ENCODE measurements at regions not wholly inside any gene's neighbourhood (a gene's known extent, or its start where the extent isn't known, plus 50 kb on each side); places are given as distances from the start of the nearest gene placed in this dataset.

DNA sequence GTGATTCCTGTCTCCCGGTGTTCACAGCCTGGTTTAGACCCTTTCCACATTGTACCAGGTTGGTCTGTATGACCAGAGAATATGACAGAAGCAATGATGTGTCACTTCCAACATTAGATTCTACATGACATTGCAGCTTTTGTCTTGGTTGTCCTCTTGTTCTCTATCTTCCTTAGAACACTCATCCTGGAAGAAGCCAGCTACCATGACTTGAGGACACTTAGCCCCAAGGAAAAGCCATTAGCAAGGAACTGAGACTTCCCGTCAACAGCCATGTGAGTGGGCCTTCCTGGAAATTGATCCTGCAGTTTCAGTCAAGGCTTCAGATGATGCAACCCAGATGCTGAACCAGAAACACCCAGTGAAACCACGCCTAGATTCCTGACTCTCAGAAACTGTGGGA lies 143.3 kb downstream of the MREG start:
- Histone ChIP-seq H3K4me3 (no peak overlapping the region), H3K27ac (ENCODE audit: extremely low read depth, low read depth, low read length) (peak overlapping the region; percentile 66; the same call in 2 of the 3 replicates), H3K4me1 (replicated peaks in 1 of 2; ENCODE audit: control insufficient read depth in 2 of 2, insufficient read depth in 2 of 2, low read length in 2 of 2) (peaks cover 0 to 12% of the 10 kb centered on the region in 2 experiments; a peak in 2 of 5 replicates), H3K9ac (ENCODE audit: insufficient read depth in 1 of 2, low read depth in 2 of 2, low read length in 2 of 2) (peak overlapping the region in 1 of 2 experiments; percentile 31; a peak in 1 of 4 replicates), H3K79me2 (ENCODE audit: control insufficient read depth, insufficient read depth, low read length) (no peaks in the 10 kb centered on the region), H3K36me3 (ENCODE audit: control insufficient read depth, insufficient read depth, low read length) (no peaks in the 10 kb centered on the region), H3K9me1 (ENCODE audit: control insufficient read depth, insufficient read depth, low read length) (no peaks in the 10 kb centered on the region), H4K20me1 (replicated peaks; ENCODE audit: control insufficient read depth, insufficient read depth, low read length) (no peaks in the 10 kb centered on the region), H2AFZ (ENCODE audit: low read depth, low read length) (peak overlapping the region; percentile 64), H3K9me3 (replicated peaks; ENCODE audit: control insufficient read depth, insufficient read depth, low read depth, low read length) (no peaks in the 10 kb centered on the region), H3K27me3 (ENCODE audit: control insufficient read depth in 2 of 2, insufficient read depth in 2 of 2, low read length in 2 of 2) (no peaks in the 10 kb centered on the region), H3K4me2 (ENCODE audit: insufficient read depth, low read length) (no peak overlapping the region)
- in situ Hi-C loops (cut with MboI) = no loop called here
- ATAC-seq (peak; percentile 88), FAIRE-seq (peak; percentile 19), DNase-seq (ENCODE audit: extremely low read depth in 1 of 4, low spot score in 3 of 4) (peak in 1 of 4 experiments; percentile 39)
- ChIA-PET POLR2A (interaction anchor here (0.6 kb wide), 1 partner anchor 296 kb away, joined by 3 read pairs; no protein-coding TSS in a partner anchor), CTCF (ENCODE audit: low intra/inter-chr PET ratio) (no interaction called here)
- intact Hi-C loops (cut with micrococcal nuclease) = loop anchor here (2.0 kb wide), 1 partner anchor 77 kb away; no protein-coding TSS in a partner anchor
- no TSS peak for BruUV-seq (replicated peaks)
- WGBS (ENCODE audit: insufficient coverage, low coverage, missing lambda C conversion rate) = 5% methylated on average over 3 of the region's 3 CpGs
- TF ChIP-seq ZC3H11A (IDR thresholded peaks at IDR 0.05; ENCODE audit: low read depth, low read length) (no peak), ZNF140 (CRISPR knock-in tag; IDR thresholded peaks at IDR 0.05) (0 out of 2 replicates have a peak, but pooled peaks have one; percentile 3), PTRF (tag; IDR thresholded peaks at IDR 0.05) (peak; percentile 74), ILK (tag; IDR thresholded peaks at IDR 0.05; ENCODE audit: borderline replicate concordance, low read depth) (peak; percentile 66; the same call in 1 of the 2 replicates), C11orf30 (IDR thresholded peaks at IDR 0.05; ENCODE audit: low read depth) (peak; percentile 63), RBM34 (IDR thresholded peaks at IDR 0.05; ENCODE audit: borderline replicate concordance, insufficient read depth, low read length) (no peak), DMBX1 (CRISPR knock-in tag; IDR thresholded peaks at IDR 0.05; ENCODE audit: borderline replicate concordance) (peak; percentile 96), TAF7 (tag; IDR thresholded peaks at IDR 0.05) (peak; percentile 25; the same call in 1 of the 2 replicates), RCOR1 (IDR thresholded peaks at IDR 0.05; ENCODE audit: borderline replicate concordance in 1 of 2, low read depth in 2 of 2, low read length in 2 of 2) (peak in 1 of 2 experiments; percentile 55; a peak in 1 of 4 replicates), CEBPB (tag; IDR thresholded peaks at IDR 0.05) (peak; percentile 89), MEF2D (tag; conservative IDR thresholded peaks at IDR 0.05; ENCODE audit: low read depth) (peak; percentile 91), NR2C2 (CRISPR knock-in tag; IDR thresholded peaks at IDR 0.05) (no peak), NR2C2 (tag; IDR thresholded peaks at IDR 0.05) (peak; percentile 75)
- TF ChIP-seq, protein P1, sequence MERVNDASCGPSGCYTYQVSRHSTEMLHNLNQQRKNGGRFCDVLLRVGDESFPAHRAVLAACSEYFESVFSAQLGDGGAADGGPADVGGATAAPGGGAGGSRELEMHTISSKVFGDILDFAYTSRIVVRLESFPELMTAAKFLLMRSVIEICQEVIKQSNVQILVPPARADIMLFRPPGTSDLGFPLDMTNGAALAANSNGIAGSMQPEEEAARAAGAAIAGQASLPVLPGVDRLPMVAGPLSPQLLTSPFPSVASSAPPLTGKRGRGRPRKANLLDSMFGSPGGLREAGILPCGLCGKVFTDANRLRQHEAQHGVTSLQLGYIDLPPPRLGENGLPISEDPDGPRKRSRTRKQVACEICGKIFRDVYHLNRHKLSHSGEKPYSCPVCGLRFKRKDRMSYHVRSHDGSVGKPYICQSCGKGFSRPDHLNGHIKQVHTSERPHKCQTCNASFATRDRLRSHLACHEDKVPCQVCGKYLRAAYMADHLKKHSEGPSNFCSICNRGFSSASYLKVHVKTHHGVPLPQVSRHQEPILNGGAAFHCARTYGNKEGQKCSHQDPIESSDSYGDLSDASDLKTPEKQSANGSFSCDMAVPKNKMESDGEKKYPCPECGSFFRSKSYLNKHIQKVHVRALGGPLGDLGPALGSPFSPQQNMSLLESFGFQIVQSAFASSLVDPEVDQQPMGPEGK (CRISPR knock-in tag; IDR thresholded peaks at IDR 0.05; ENCODE audit: borderline replicate concordance) = no peak
- TF ChIP-seq, protein P2, sequence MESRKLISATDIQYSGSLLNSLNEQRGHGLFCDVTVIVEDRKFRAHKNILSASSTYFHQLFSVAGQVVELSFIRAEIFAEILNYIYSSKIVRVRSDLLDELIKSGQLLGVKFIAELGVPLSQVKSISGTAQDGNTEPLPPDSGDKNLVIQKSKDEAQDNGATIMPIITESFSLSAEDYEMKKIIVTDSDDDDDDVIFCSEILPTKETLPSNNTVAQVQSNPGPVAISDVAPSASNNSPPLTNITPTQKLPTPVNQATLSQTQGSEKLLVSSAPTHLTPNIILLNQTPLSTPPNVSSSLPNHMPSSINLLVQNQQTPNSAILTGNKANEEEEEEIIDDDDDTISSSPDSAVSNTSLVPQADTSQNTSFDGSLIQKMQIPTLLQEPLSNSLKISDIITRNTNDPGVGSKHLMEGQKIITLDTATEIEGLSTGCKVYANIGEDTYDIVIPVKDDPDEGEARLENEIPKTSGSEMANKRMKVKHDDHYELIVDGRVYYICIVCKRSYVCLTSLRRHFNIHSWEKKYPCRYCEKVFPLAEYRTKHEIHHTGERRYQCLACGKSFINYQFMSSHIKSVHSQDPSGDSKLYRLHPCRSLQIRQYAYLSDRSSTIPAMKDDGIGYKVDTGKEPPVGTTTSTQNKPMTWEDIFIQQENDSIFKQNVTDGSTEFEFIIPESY (CRISPR knock-in tag; IDR thresholded peaks at IDR 0.05) = no peak
- TF ChIP-seq, protein P3, sequence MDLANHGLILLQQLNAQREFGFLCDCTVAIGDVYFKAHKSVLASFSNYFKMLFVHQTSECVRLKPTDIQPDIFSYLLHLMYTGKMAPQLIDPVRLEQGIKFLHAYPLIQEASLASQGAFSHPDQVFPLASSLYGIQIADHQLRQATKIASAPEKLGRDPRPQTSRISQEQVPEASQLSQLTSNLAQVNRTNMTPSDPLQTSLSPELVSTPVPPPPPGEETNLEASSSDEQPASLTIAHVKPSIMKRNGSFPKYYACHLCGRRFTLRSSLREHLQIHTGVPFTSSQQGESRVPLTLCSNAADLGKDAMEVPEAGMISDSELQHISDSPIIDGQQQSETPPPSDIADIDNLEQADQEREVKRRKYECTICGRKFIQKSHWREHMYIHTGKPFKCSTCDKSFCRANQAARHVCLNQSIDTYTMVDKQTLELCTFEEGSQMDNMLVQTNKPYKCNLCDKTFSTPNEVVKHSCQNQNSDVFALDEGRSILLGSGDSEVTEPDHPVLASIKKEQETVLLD (IDR thresholded peaks at IDR 0.05) = no peak
- TF ChIP-seq, protein P4, sequence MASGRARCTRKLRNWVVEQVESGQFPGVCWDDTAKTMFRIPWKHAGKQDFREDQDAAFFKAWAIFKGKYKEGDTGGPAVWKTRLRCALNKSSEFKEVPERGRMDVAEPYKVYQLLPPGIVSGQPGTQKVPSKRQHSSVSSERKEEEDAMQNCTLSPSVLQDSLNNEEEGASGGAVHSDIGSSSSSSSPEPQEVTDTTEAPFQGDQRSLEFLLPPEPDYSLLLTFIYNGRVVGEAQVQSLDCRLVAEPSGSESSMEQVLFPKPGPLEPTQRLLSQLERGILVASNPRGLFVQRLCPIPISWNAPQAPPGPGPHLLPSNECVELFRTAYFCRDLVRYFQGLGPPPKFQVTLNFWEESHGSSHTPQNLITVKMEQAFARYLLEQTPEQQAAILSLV (tag; IDR thresholded peaks at IDR 0.05) = peak; percentile 88
